DMS53 treated with DMSO at 0.1 percent for 48 hours (cell line): ENCODE measurements at regions not wholly inside any gene's neighbourhood (a gene's known extent, or its start where the extent isn't known, plus 50 kb on each side); places are given as distances from the start of the nearest gene placed in this dataset.
A peak's percentile ranks its signal among the peaks of the same experiment; 100 is the strongest.
"Not testable (repeated sequence)": the region's sequence is repeated elsewhere in the genome, so short reads cannot be mapped to it uniquely, and the experiment has no call there.

Experiments used
- DNase-seq: peaks from one replicate; lab custom pipeline; 2025; ENCODE audit not compliant: unreplicated experiment; lab: John Stamatoyannopoulos, UW

DNA sequence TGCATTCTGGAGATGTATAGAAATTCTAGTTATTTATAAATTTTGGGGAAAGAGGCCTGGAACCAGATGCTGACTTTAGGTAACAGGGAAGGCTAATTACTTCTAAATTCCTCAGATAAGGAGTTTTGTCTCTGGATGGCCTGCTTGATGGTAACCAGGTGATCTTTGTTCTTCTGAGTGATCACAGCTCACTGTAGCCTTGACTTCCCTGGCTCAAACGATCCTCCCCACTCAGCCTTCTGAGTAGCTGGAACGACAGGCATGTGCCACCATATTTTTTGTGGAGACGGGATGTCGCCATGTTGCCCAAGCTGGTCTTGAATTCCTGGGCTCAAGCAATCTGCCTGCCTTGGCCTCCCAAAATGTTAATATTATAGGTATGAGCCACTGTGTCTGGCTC is 54.4 kb upstream of the MSH6 start:
- no peak for DNase-seq

DNA sequence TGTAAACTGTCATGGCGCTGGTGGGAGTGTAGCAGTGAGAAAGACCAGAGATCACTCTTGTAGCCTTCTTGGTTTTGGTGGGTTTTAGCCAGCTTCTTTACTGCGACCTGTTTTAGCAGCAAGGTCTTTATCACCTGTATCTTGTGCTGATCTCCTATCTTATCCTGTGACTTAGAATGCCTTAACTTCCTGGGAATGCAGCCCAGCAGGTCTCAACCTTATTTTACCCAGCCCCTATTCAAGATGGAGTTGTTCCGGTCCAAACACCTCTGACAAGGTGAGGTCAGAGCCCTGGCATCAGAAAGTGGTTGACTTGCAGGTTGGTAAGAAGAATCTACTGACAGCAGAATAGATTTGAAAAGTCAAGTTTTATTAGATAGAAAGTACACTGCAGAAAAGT is 55.0 kb upstream of the MSH6 start:
- DNase-seq, result no peak

DNA sequence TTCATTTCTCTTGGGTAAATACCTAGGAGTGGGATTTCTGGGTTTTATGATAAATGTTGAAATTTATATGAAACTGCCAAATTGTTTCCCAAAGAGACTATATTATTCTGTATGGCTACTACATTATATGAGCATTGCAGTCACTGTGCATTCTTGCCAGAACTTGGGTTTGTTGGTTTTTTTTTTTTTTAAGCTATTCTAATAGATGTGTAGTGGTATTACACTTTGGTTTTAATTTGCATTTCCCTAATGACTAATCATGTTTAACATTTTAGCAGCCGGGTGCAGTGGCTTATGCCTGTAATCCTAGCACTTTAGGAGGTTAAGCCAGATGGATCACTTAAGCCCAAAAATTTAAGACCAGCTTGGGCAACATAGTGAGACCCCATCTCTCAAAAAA is 56.0 kb upstream of the MSH6 start:
- DNase-seq, result not testable (repeated sequence)

DNA sequence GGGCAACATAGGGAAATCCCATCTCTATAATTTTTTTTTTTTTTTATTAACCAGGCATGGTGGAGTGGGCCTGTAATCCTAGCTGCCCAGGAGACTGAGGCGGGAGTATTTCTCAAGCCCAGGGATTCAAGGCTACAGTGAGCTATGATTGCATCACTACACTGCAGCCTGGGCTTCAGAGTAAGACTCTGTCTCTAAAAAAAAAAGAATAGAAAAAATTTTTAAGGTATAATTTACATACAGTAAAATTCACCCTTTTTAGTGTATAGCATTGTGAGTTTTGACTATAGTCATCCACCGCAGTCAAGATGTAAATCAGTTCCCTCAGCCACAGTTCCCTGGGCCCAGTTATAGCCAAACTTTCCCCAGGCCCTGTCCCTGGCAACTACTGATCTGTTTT is 57.1 kb upstream of the MSH6 start:
- no peak for DNase-seq

DNA sequence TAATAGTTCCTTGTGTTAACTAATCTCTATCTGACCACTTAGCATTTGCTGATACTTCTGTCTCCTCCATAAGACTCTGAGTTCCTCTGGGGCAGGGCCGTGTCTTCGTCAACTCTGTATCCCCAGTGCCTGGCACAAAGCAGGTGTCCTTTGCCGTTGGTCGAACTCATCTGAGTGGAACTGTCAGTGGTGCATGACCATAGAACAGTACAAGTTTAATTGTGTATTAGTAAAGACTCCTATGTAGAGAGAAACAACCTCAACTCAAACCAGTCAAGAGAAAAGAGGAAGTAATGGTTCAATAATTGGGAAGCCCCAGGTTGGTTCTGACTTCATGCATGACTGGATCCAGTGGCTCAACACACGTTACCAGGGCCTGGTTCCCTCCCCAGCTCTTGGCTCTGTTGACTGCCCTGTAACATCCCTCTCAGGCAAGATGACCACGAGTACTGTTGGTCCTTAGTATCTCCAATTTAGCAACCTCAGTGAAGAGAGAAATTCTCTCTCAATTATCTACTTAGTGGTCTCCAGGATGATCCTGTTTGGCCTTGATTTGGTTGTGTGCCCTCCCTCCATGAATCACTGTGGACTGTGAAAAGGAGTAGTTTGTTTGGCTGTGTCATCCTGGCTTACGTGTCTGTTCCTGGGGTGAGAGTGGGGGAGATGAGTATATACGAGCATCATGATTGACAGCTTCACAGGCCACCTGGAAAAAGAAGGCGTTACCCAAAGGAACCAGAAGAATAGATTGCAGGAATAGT is 58.5 kb upstream of the MSH6 start:
- peak; percentile 66 for DNase-seq

DNA sequence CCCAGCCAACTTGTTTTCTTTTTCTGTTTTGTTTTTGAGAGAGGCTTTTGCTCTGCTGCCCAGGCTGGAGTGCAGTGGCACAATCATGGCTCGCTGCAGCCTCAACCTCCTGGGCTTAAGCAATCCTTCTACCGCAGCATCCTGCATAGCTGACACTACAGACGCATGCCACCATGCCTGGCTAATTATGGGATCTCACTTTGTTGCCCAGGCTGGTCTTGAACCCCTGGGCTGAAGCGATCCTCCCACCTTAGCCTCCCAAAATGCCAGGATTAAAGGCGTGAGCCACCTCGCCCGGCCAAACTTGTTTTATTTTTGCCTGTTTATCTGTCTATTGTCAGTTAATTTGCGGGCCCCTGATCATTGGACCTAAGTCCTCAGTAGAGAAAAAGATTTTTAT is 61.6 kb upstream of the MSH6 start:
- DNase-seq, result no peak

DNA sequence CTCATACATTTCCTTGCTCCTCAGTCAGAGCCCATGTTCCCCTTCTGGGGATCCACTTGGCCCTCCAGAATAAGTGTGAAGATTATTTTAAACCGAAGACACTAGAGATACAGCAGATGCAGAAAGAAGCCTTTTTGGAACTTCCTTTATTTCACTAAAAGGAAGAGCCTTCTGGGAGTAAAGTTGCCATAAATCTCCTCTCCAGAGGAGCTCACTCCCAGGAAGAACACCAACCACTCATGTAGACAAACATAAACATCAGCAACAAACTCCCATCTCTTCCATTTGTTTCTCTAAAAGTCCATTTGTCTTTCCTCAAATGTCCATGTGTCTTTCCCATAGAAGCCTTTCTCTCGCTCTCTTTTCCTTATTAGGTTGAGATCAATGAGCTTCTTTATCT is 62.4 kb upstream of the MSH6 start:
- no peak for DNase-seq

DNA sequence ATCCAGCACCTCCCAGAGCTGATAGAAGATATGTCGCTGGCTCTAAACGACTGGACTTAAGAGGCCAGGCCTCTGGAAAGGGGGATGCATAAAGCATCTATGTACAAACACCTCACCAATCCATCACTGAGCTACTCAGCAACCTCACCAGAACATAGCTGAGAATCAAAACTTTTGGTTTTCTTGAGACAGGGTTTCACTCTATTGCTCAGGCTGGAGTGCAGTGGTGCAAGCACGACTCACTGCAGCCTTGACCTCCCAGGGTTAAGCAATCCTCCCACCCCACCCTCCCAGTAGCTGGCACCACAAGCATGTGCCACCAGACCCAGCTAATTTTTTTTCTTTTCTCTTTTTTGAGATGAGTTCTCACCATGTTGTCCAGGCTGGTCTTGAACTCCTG is 62.9 kb upstream of the MSH6 start:
- DNase-seq, result no peak

DNA sequence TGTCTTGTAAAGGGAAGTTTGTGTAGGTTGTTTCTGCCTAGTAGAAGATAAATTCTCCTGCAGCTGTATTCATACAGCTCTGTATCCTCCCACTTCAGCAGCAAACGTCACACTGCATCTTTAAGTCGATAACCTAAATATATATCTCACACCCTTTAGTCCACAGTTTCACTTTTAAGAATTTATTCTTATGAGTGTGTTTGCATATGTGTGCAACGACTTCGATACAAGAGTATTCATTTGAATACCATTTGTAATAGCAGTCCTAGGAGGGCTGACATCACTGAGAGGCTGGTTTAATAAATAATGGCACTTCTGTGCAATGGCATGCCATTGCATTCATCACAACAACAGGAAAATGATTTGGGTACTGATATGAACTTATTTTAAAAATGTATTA is 63.8 kb upstream of the MSH6 start:
- no peak for DNase-seq

DNA sequence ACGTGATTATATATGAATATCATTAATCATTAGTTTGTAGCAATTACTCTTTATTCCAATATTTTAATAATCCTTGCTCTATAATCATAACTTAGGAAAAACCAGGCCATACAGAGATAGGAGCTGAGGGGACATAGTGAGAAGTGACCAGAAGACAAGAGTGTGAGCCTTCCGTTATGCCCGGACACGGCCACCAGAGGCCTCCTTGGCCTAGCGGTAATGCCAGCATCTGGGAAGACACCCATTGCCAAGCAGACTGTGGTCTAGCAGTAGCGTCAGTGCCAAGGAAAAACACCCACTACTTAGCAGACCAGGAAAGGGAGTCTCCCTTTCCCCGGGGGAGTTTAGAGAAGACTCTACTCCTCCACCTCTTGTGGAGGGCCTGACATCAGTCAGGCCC is 66.6 kb upstream of the MSH6 start:
- not testable (repeated sequence) for DNase-seq

DNA sequence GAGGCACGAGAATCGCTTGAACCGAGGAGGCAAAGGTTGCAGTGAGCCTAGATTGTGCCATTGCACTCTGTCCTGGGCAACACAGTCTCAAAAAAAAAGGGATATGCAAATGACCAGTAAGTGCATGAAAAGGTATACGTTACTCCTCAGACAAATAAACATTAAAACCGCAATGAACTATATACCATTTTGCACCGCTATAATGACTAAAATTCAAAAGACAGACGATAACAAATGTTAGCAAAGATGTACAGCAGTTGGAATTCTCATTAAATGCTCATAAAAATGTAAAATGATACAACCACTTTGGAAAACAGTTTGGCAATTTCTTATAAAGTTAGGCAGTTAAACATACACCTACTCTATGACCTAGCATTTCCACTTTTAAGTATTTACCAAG is 67.4 kb upstream of the MSH6 start:
- DNase-seq, result no peak

DNA sequence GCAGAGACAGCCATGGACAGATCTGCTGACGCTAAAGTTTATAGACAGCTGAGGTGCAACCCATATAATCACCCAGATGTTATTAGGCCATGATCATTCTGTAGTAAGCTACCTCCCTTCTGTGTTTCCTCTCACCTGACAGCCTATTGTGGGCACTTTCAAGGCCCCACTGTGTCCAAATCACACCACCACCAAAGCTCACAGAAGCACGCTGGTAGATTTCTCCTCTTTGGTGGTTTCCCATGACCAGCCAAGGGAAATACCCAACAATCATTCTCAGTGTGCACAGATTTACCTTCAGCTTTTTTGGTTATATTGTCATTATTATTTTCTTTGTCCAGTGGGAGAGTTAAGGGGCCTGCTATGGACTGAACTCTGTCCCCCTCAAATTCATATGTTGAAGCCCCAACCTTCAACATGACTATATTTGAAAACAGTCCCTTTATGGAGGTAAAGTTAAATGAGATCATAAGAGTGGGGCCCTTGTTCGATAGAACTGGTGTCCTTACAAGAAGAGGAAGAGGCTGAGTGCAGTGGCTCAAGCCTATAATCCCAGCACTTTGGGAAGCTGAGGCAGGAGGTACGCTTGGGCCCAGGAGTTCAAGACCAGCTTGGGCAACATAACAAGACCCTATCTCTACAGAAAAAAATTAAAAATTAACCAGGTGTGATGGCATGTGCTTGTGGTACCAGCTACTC is 74.0 kb upstream of the MSH6 start:
- no peak for DNase-seq

DNA sequence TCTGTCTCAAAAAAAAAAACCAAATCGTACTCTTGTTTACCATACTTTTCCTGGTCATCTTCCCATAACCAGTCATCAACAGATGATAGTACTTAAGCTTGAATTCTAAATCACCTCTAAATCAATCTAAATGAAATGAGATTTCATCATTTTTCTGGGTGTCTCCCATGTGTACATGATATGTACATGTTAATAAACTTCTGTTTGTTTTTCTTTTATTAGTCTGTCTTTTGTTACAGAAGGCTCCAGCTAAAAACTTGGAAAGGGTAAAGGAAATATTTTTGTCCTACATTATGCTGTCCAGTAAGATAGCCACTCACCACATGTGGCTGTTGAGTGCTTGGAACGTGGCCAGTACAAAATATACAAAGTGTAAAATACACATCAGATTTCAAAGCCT is 78.7 kb upstream of the MSH6 start:
- no peak for DNase-seq

DNA sequence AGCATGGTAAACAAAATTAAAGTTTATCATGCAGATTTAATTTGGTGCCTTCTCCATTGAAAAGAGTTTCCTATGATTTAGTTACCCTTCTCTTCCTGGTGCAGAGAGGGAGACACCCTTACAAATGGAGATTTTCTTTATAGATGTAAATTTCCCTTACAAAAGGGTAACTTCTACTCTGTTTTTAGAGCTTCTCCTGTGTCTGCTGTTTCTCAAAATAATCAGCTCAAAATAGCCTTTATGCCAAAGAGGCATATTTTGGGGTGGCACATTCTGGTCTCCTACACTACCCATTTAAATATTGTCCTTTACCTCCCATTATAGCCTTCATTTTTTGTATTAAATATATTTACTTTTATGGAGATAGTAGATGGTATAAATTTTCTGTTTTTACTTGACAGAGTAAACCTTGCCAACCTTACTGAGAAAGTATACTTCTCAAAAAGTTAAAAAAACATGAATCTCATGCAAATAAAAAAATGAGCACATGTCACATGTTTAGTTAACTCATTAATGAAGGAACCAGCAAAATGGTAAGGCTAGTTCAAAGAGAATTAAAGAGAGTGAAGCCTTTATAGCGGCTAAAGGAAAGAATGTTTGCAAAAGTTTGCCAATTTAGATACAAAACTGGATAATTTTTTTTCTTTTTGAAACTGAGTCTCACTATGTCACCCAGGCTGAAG is 83.3 kb upstream of the MSH6 start:
- DNase-seq, result no peak

DNA sequence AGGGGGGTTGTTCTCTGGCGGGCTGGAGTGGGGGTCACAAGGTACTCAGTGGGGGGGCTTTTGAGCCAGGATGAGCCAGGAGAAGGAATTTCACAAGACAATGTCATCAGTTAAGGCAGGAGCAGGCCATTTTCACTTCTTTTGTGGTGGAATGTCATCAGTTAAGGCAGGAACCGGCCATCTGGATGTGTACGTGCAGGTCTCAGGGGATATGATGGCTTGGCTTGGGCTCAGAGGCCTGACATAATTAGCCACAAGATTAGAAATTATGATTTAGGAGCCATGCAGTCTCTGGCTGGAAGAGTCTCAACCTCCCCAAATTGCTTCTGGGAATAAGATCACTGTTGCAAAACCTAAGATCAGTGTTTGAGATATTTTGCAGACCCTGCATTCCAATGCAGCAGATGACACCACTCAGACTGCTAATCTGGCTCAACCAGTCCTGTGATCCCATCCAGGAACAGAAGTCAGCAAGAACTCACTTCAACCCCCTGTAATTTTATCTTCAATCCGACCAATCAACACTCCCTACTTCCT is 84.4 kb upstream of the MSH6 start:
- not testable (repeated sequence) for DNase-seq

DNA sequence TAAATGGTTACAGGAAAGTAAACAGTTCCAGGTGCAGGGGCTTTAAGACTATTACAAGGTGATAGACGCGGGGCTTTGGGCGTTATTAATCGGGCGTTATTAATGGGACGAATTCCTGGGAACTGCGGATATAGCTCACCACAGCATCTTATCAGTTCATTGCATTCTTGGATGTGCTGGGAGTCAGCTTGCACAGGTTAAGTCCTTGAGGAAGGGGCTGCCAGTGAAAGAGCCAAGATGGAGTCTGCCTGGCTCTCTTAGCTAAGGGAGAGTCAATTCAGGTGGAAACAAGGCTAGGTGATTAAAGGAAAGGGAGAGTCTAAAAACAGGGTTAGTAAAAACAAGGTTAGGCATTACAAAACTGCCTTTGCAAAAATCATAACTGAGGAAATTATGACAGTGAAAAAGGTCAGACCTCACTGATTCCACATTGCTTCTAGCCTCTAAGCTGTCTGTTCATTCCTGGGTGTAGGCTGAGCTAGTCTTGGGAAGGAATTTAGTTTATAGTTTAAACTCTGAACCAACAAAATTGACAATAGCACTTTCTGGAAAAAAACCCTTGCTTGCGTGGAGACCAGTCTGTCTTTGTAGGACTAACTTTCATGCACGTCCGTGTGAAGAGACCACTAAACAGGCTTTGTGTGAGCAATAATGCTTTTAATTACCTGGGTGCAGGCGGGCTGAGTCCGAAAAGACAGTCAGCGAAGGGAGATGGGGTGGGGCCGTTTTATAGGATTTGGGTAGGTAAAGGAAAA is 85.1 kb upstream of the MSH6 start:
- not testable (repeated sequence) for DNase-seq

DNA sequence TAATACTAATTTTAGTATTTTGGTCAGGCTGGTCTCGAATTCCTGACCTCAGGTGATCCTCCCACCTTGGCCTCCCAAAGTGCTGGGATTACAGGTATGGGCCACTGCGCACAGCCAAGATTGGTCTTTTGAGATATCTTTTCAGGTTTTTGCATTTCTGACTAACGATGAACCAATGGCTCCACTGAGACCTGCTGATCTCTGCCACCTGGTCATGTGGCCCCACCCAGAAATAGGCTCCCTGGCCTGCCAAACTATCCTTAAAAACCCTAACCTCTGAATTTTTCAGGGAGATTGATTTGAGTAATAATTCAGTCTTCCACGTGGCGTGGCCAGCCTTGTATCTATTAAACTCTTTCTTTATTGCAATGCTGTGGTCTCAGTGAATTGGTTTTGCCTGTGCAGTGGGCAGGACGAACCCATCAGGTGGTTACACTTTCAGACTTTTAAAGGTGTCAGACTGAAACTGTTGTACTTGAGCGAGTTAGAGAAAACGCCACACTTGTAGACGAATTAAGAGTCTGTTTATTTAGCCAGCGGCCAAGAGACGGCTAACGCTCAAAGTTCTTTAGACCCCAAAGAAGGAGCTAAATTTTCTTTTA is 85.8 kb upstream of the MSH6 start:
- DNase-seq, result no peak

DNA sequence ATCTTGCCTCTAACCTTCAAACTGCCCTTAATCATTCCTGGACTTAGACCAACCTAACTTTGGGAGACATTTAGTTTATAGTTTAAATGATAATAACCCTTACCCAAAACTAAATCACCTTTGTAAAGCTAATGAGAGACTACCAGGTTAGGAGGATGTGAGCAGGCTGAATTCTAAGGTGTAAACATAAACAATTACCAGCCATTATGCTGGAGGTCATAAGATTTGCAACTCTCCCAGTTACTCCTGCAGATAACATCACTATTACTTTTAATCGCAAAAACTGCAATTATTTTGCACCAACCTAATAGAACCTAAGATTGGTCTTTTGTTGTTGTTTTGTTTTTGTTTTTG is 86.5 kb upstream of the MSH6 start:
- DNase-seq, result no peak

DNA sequence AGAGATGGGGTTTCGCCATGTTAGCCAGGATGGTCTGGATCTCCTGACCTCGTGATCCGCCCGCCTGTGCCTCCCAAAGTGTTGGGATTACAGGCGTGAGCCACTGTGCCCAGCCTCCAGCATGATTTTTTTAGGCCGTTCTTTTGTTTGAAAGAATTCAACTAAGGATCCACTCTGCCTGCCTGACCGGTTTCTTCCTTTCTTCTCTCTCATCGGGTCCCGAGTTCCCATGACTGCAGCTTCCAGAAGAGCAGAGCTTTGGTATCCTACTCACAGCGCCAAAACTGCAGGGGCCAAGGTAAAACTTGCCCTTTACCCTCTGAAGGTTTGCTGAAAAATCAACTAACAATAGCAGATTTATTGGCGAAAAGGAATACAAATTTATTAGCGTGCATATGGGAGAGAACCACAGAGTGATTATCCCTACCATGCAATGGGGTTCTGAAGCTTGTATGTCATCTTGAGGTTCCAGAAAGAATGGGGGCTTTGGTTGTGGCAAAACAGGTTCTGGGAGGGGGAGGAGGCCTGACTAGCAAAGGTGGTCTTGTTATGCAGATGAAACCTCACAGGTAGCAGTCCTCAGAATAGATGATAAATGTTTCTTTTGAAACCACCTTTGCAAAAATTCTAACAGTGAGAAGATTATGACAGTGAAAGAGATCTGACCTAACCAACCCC is 87.0 kb upstream of the MSH6 start:
- no peak for DNase-seq

DNA sequence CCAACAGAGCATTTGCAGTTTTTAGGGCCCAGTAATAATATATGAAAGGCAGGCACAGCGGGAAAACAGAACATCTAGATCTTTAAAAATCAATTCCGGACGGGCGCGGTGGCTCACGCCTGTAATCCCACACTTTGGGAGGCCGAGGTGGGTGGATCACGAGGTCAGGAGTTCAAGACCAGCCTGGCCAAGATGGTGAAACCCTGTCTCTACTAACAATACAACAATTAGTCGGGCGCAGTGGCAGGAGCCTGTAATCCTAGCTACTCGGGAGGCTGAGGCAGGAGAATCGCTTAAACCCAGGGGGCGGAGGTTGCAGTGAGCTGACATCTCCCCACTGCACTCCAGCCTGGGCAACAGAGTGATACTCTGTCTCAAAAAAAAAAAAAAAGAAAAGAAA is 88.5 kb upstream of the MSH6 start:
- DNase-seq, result not testable (repeated sequence)
